ENCODE measurements at regions not wholly inside any gene's neighbourhood (a gene's known extent, or its start where the extent isn't known, plus 50 kb on each side); places are given as distances from the start of the nearest gene placed in this dataset.

- TF ChIP-seq CTCF (IDR thresholded peaks at IDR 0.05; ENCODE audit: insufficient read depth, low read length, missing control alignments), result no peak
- no peak overlapping the region for H3K4me3 ChIP-seq (ENCODE audit: low read depth, low read length)
- ChIA-PET POLR2A (no interaction called here), CTCF (no interaction called here)
- no peak for DNase-seq (ENCODE audit: low read depth, low spot score)
These were observed 389.9 kb upstream of the CDH20 start for GRCh38 chr18:60943297-60943696.

GRCh38 chr18:60950634-60951033 is 382.6 kb upstream of the CDH20 start:
- POLR2A ChIA-PET, result no interaction called here
- H3K4me3 ChIP-seq (ENCODE audit: low read depth, low read length), result no peak overlapping the region
- DNase-seq (ENCODE audit: low read depth, low spot score), result no peak
- CTCF ChIA-PET, result no interaction called here
- TF ChIP-seq CTCF (IDR thresholded peaks at IDR 0.05; ENCODE audit: insufficient read depth, low read length, missing control alignments), result no peak

GRCh38 chr18:60951091-60951490 is 382.1 kb upstream of the CDH20 start:
- CTCF ChIA-PET, result no interaction called here
- POLR2A ChIA-PET, result no interaction called here
- no peak overlapping the region for H3K4me3 ChIP-seq (ENCODE audit: low read depth, low read length)
- no peak for TF ChIP-seq CTCF (IDR thresholded peaks at IDR 0.05; ENCODE audit: insufficient read depth, low read length, missing control alignments)
- no peak for DNase-seq (ENCODE audit: low read depth, low spot score)

GRCh38 chr18:60962625-60963024 is 370.6 kb upstream of the CDH20 start:
- CTCF ChIA-PET, result no interaction called here
- no peak for TF ChIP-seq CTCF (IDR thresholded peaks at IDR 0.05; ENCODE audit: insufficient read depth, low read length, missing control alignments)

GRCh38 chr18:60965856-60966255 is 367.4 kb upstream of the CDH20 start:
- CTCF ChIA-PET, result no interaction called here
- H3K4me3 ChIP-seq (ENCODE audit: low read depth, low read length), result no peak overlapping the region
- POLR2A ChIA-PET, result no interaction called here
- DNase-seq (ENCODE audit: low read depth, low spot score), result no peak
- TF ChIP-seq CTCF (IDR thresholded peaks at IDR 0.05; ENCODE audit: insufficient read depth, low read length, missing control alignments), result no peak

More at GRCh38 chr18:60962625-60963024, 370.6 kb upstream of the CDH20 start:
- DNase-seq (ENCODE audit: low read depth, low spot score), result no peak
- POLR2A ChIA-PET, result no interaction called here
- no peak overlapping the region for H3K4me3 ChIP-seq (ENCODE audit: low read depth, low read length)

GRCh38 chr18:60966876-60967275 is 366.4 kb upstream of the CDH20 start:
- no peak for TF ChIP-seq CTCF (IDR thresholded peaks at IDR 0.05; ENCODE audit: insufficient read depth, low read length, missing control alignments)
- H3K4me3 ChIP-seq (ENCODE audit: low read depth, low read length), result no peak overlapping the region
- ChIA-PET CTCF (no interaction called here), POLR2A (no interaction called here)
- no peak for DNase-seq (ENCODE audit: low read depth, low spot score)

All from AG04449 (cell line).